ENCODE measurements at regions not wholly inside any gene's neighbourhood (a gene's known extent, or its start where the extent isn't known, plus 50 kb on each side); places are given as distances from the start of the nearest gene placed in this dataset.
"Not testable (repeated sequence)": the region's sequence is repeated elsewhere in the genome, so short reads cannot be mapped to it uniquely, and the experiment has no call there.

- H3K4me1 ChIP-seq (ENCODE audit: control insufficient read depth in 5 of 5, insufficient read depth in 5 of 5, low read length in 5 of 5), result no peaks in the 10 kb centered on the region
- WGBS, 2 donors, result 61 to 63% methylated on average over 3 of the region's 3 CpGs
- H3K9ac ChIP-seq (ENCODE audit: insufficient read depth in 1 of 2, low read length in 2 of 2), result no peak overlapping the region
- no peak overlapping the region for H3K27ac ChIP-seq (ENCODE audit: low read depth in 1 of 2, low read length in 1 of 2)
- DNase-seq, result no peak
- H3K36me3 ChIP-seq (ENCODE audit: control insufficient read depth in 4 of 4, insufficient read depth in 4 of 4, low read length in 4 of 4), result no peaks in the 10 kb centered on the region
- H3K4me3 ChIP-seq, result no peak overlapping the region
- TF ChIP-seq CTCF (IDR thresholded peaks at IDR 0.05; ENCODE audit: control extremely low read depth, extremely low read depth), result no peak
- no peak for ATAC-seq (ENCODE audit: insufficient read depth, low FRiP score)
- no peaks in the 10 kb centered on the region for H3K9me3 ChIP-seq (ENCODE audit: control insufficient read depth in 4 of 4, insufficient read depth in 3 of 4, low read length in 3 of 4)
- H3K27me3 ChIP-seq (ENCODE audit: control insufficient read depth in 3 of 3, insufficient read depth in 3 of 3, low read length in 2 of 3), result no peaks in the 10 kb centered on the region
Observed at GRCh38 chr7:130803127-130803526, 69.1 kb upstream of the KLF14 start.

GRCh38 chr7:130804220-130804619, 70.2 kb upstream of the KLF14 start:
- Histone ChIP-seq H3K9ac (ENCODE audit: insufficient read depth in 1 of 2, low read length in 2 of 2) (no peak overlapping the region), H3K27ac (ENCODE audit: low read depth in 1 of 2, low read length in 1 of 2) (no peak overlapping the region), H3K9me3 (ENCODE audit: control insufficient read depth in 4 of 4, insufficient read depth in 3 of 4, low read length in 3 of 4) (no peaks in the 10 kb centered on the region), H3K4me1 (ENCODE audit: control insufficient read depth in 5 of 5, insufficient read depth in 5 of 5, low read length in 5 of 5) (no peaks in the 10 kb centered on the region), H3K27me3 (ENCODE audit: control insufficient read depth in 3 of 3, insufficient read depth in 3 of 3, low read length in 2 of 3) (no peaks in the 10 kb centered on the region), H3K36me3 (ENCODE audit: control insufficient read depth in 4 of 4, insufficient read depth in 4 of 4, low read length in 4 of 4) (no peaks in the 10 kb centered on the region), H3K4me3 (no peak overlapping the region)
- TF ChIP-seq CTCF (IDR thresholded peaks at IDR 0.05; ENCODE audit: control extremely low read depth, extremely low read depth), result no peak
- DNase-seq (peak in 1 of 3 donors; percentile 10), ATAC-seq (ENCODE audit: insufficient read depth, low FRiP score) (no peak)
- WGBS, 2 donors, result 63 to 73% methylated on average over 3 of the region's 3 CpGs

- not testable (repeated sequence) for DNase-seq; H3K36me3 ChIP-seq (ENCODE audit: control insufficient read depth in 4 of 4, insufficient read depth in 4 of 4, low read length in 4 of 4); ATAC-seq (ENCODE audit: insufficient read depth, low FRiP score); H3K9me3 ChIP-seq (ENCODE audit: control insufficient read depth in 4 of 4, insufficient read depth in 3 of 4, low read length in 3 of 4); H3K27me3 ChIP-seq (ENCODE audit: control insufficient read depth in 3 of 3, insufficient read depth in 3 of 3, low read length in 2 of 3); H3K4me3 ChIP-seq; H3K27ac ChIP-seq (ENCODE audit: low read depth in 1 of 2, low read length in 1 of 2); H3K4me1 ChIP-seq (ENCODE audit: control insufficient read depth in 5 of 5, insufficient read depth in 5 of 5, low read length in 5 of 5); H3K9ac ChIP-seq (ENCODE audit: insufficient read depth in 1 of 2, low read length in 2 of 2)
- 83 to 88% methylated on average over 4 of the region's 4 CpGs for WGBS, 2 donors
Observed at GRCh38 chr7:130812819-130813218, 78.8 kb upstream of the KLF14 start.

- ATAC-seq (ENCODE audit: insufficient read depth, low FRiP score), result no peak
Observed at GRCh38 chr7:130814778-130815335, 80.8 kb upstream of the KLF14 start.

More at GRCh38 chr7:130814778-130815335, 80.8 kb upstream of the KLF14 start:
- H3K4me1 ChIP-seq (ENCODE audit: control insufficient read depth in 5 of 5, insufficient read depth in 5 of 5, low read length in 5 of 5), result no peaks in the 10 kb centered on the region
- no peak for DNase-seq
- H3K4me3 ChIP-seq, result no peak overlapping the region
- H3K27ac ChIP-seq (ENCODE audit: low read depth in 1 of 2, low read length in 1 of 2), result no peak overlapping the region
- no peaks in the 10 kb centered on the region for H3K36me3 ChIP-seq (ENCODE audit: control insufficient read depth in 4 of 4, insufficient read depth in 4 of 4, low read length in 4 of 4)
- H3K9ac ChIP-seq (ENCODE audit: insufficient read depth in 1 of 2, low read length in 2 of 2), result no peak overlapping the region
- H3K9me3 ChIP-seq (ENCODE audit: control insufficient read depth in 4 of 4, insufficient read depth in 3 of 4, low read length in 3 of 4), result no peaks in the 10 kb centered on the region
- no peak for TF ChIP-seq CTCF (IDR thresholded peaks at IDR 0.05; ENCODE audit: control extremely low read depth, extremely low read depth)
- no peaks in the 10 kb centered on the region for H3K27me3 ChIP-seq (ENCODE audit: control insufficient read depth in 3 of 3, insufficient read depth in 3 of 3, low read length in 2 of 3)
- 53 to 63% methylated on average over 2 of the region's 2 CpGs for WGBS, 2 donors
